IMR-90 (cell line): ENCODE measurements at regions not wholly inside any gene's neighbourhood (a gene's known extent, or its start where the extent isn't known, plus 50 kb on each side); places are given as distances from the start of the nearest gene placed in this dataset.

Experiments
- ATAC-seq: fragments of 200-7000 bp; cut with Tn5 transposase; 2 replicates; pipeline ENCODE4 v1.9.1; 2020; ENCODE audit warnings: low read depth, mild to moderate bottlenecking, moderate library complexity
- BruUV-seq: library from RNA; stranded (reverse); fragments of 400-500 nt; replicated peaks from 2 replicates; lab custom pipeline; 2021; lab: Mats Ljungman, UMichigan
- CTCF ChIA-PET: fragments of 300-600 bp; formaldehyde crosslinking; extraction: SDS; loops from one replicate; lab custom pipeline; 2021; ENCODE audit warnings: antibody characterized with exemption; lab: Yijun Ruan, JAX
- POLR2A ChIA-PET: fragments of 300-600 bp; sonication (Branson Sonifier 250); formaldehyde crosslinking; loops from one replicate; lab custom pipeline; 2022; ENCODE audit warnings: antibody characterized with exemption; ENCODE audit not compliant: unreplicated experiment; lab: Charles Lee
- DNase-seq: peaks from one replicate; pipeline ENCODE4 v3.0.0; 2013
- H2AFZ ChIP-seq: replicated peaks from 2 replicates; pipeline ENCODE3; 2013; ENCODE audit warnings: low read length, mild to moderate bottlenecking; ENCODE audit not compliant: poor library complexity
- H2AK5ac ChIP-seq: 2 replicates; pipeline ENCODE4 v1.6.1; 2013; ENCODE audit warnings: low read depth, low read length, inconsistent platforms
- H2AK9ac ChIP-seq: replicated peaks from 2 replicates; pipeline ENCODE3; 2013; ENCODE audit warnings: mild to moderate bottlenecking, low read depth, low read length, moderate library complexity; ENCODE audit not compliant: poor library complexity
- H2BK120ac ChIP-seq: 2 replicates; pipeline ENCODE4 v1.6.1; 2013; ENCODE audit warnings: low read depth, low read length, inconsistent platforms
- H2BK15ac ChIP-seq: 3 replicates; pipeline ENCODE4 v1.6.1; 2013; ENCODE audit warnings: low read depth, low read length, inconsistent platforms
- H2BK20ac ChIP-seq: 2 replicates; pipeline ENCODE4 v1.6.1; 2013; ENCODE audit warnings: low read depth, mild to moderate bottlenecking, inconsistent platforms, low read length, moderate library complexity
- H2BK5ac ChIP-seq: 2 replicates; pipeline ENCODE4 v1.6.1; 2013; ENCODE audit warnings: mild to moderate bottlenecking, low read depth, low read length, inconsistent platforms; ENCODE audit not compliant: poor library complexity, severe bottlenecking
- H3K14ac ChIP-seq: replicated peaks from 2 replicates; pipeline ENCODE4 v1.6.1; 2013; ENCODE audit warnings: low read depth, low read length, inconsistent platforms
- H3K18ac ChIP-seq: 2 replicates; pipeline ENCODE4 v1.6.1; 2013; ENCODE audit warnings: low read depth, low read length, control low read depth
- H3K23ac ChIP-seq: 2 replicates; pipeline ENCODE4 v1.6.1; 2013; ENCODE audit warnings: low read depth, low read length, inconsistent platforms
- H3K27ac ChIP-seq: 2 replicates; pipeline ENCODE4 v1.5.1; 2013; ENCODE audit warnings: mild to moderate bottlenecking, control low read depth, low read length; ENCODE audit not compliant: insufficient read depth
- H3K27me3 ChIP-seq: 2 replicates; pipeline ENCODE4 v1.6.1; 2013; ENCODE audit warnings: low read length; ENCODE audit not compliant: control insufficient read depth, insufficient read depth
- H3K36me3 ChIP-seq: 2 replicates; pipeline ENCODE4 v1.6.1; 2013; ENCODE audit warnings: low read length, mixed read lengths; ENCODE audit not compliant: control insufficient read depth, insufficient read depth
- H3K4ac ChIP-seq: 2 replicates; pipeline ENCODE4 v1.6.1; 2013; ENCODE audit warnings: low read depth, low read length, inconsistent platforms
- H3K4me1 ChIP-seq: 2 replicates; pipeline ENCODE4 v1.6.1; 2013; ENCODE audit warnings: low read length, mixed read lengths; ENCODE audit not compliant: control insufficient read depth, insufficient read depth
- H3K4me2 ChIP-seq: 2 replicates; pipeline ENCODE4 v1.6.1; 2013; ENCODE audit warnings: low read depth, mild to moderate bottlenecking, control low read depth, low read length, moderate library complexity
- H3K4me3 ChIP-seq: 2 replicates; pipeline ENCODE4 v1.5.1; 2013; ENCODE audit warnings: low read depth, mild to moderate bottlenecking, control low read depth, low read length, moderate library complexity; ENCODE audit not compliant: insufficient read depth
- H3K56ac ChIP-seq: 2 replicates; pipeline ENCODE4 v1.6.1; 2013; ENCODE audit warnings: low read length, inconsistent platforms; ENCODE audit not compliant: insufficient read depth; ENCODE audit errors: extremely low read depth
- H3K79me1 ChIP-seq, 2 experiments: 2 replicates each; pipeline ENCODE4 v1.6.1; 2013; ENCODE audit warnings: low read length in 2 of 2, inconsistent platforms in 1 of 2, low read depth in 1 of 2
- H3K9ac ChIP-seq: 2 replicates; pipeline ENCODE4 v1.6.1; 2013; ENCODE audit warnings: low read depth, low read length, control low read depth
- H3K9me1 ChIP-seq: 2 replicates; pipeline ENCODE4 v1.6.1; 2013; ENCODE audit warnings: low read length, inconsistent platforms; ENCODE audit not compliant: insufficient read depth
- H3K9me3 ChIP-seq: 2 replicates; pipeline ENCODE4 v1.6.1; 2013; ENCODE audit warnings: low read length; ENCODE audit not compliant: control insufficient read depth, insufficient read depth
- H4K20me1 ChIP-seq: 2 replicates; pipeline ENCODE4 v1.6.1; 2013; ENCODE audit warnings: low read length, inconsistent platforms; ENCODE audit not compliant: insufficient read depth
- H4K5ac ChIP-seq: 2 replicates; pipeline ENCODE4 v1.6.1; 2013; ENCODE audit warnings: mild to moderate bottlenecking, low read depth, low read length, control low read depth
- H4K8ac ChIP-seq, 2 experiments: 2 replicates each; pipeline ENCODE4 v1.6.1; 2013; ENCODE audit warnings: low read depth in 2 of 2, low read length in 2 of 2, control low read depth in 1 of 2, inconsistent platforms in 1 of 2
- H4K91ac ChIP-seq: 2 replicates; pipeline ENCODE4 v1.6.1; 2013; ENCODE audit warnings: low read depth, low read length, inconsistent platforms; ENCODE audit not compliant: insufficient read depth
- BHLHE40 ChIP-seq: fragments of 150-350 bp; IDR thresholded peaks from 2 replicates; pipeline ENCODE4 v1.6.1; 2016; ENCODE audit warnings: mild to moderate bottlenecking, low read depth, low read length
- CEBPB ChIP-seq: IDR thresholded peaks from 2 replicates; pipeline ENCODE4 v1.6.1; 2012; ENCODE audit warnings: low read depth, low read length, improper control_type of control experiment
- CHD1 ChIP-seq: IDR thresholded peaks from 2 replicates; pipeline ENCODE4 v1.6.1; 2012; ENCODE audit warnings: low read depth, low read length, improper control_type of control experiment
- FOS ChIP-seq: fragments of 150-350 bp; IDR thresholded peaks from 2 replicates; pipeline ENCODE4 v1.6.1; 2016; ENCODE audit warnings: low read depth, low read length
- MAFK ChIP-seq: IDR thresholded peaks from 2 replicates; pipeline ENCODE4 v1.6.1; 2012; ENCODE audit warnings: low read depth, low read length, improper control_type of control experiment
- MAZ ChIP-seq: IDR thresholded peaks from 2 replicates; pipeline ENCODE4 v1.6.1; 2012; ENCODE audit warnings: low read depth, mild to moderate bottlenecking, low read length, improper control_type of control experiment, moderate library complexity, borderline replicate concordance
- MXI1 ChIP-seq: IDR thresholded peaks from 2 replicates; pipeline ENCODE4 v1.6.1; 2012; ENCODE audit warnings: low read depth, mild to moderate bottlenecking, low read length, moderate library complexity, borderline replicate concordance
- NFE2L2 ChIP-seq: fragments of 150-350 bp; IDR thresholded peaks from 2 replicates; pipeline ENCODE4 v1.6.1; 2016; ENCODE audit warnings: low read depth, mild to moderate bottlenecking, low read length
- POLR2A ChIP-seq: IDR thresholded peaks from 2 replicates; pipeline ENCODE4 v1.6.1; 2012; ENCODE audit warnings: mild to moderate bottlenecking, low read depth, low read length
- RAD21 ChIP-seq: IDR thresholded peaks from 2 replicates; pipeline ENCODE4 v1.6.1; 2012; ENCODE audit warnings: low read length, improper control_type of control experiment
- RCOR1 ChIP-seq: IDR thresholded peaks from 2 replicates; pipeline ENCODE4 v1.6.1; 2012; ENCODE audit warnings: mild to moderate bottlenecking, low read length, improper control_type of control experiment; ENCODE audit not compliant: insufficient replicate concordance
- RFX5 ChIP-seq: IDR thresholded peaks from 2 replicates; pipeline ENCODE4 v1.8.0; 2012; ENCODE audit warnings: low read depth, mild to moderate bottlenecking, low read length, moderate library complexity
- WGBS, 2 experiments: methylation state at CpG; one replicate each; pipeline versions ENCODE4 v1.1.5 to v1.1.7; 2013; ENCODE audit warnings: missing lambda C conversion rate in 2 of 2; ENCODE audit not compliant: insufficient read length in 1 of 2; ENCODE audit errors: extremely low coverage in 2 of 2; 5-methylcytosine and 5-hydroxymethylcytosine counted together
- dilution Hi-C: fragments of 300-500 bp; cut with HindIII; formaldehyde crosslinking; loops from one replicate; pipeline ENCODE4 v1.14.3; 2018; ENCODE audit warnings: low sequenced_read_pairs; ENCODE audit not compliant: unreplicated experiment
- in situ Hi-C: fragments of 300-500 bp; cut with MboI; formaldehyde crosslinking; loops from 3 replicates; pipeline ENCODE4 v1.14.3; 2019; ENCODE audit warnings: low sequenced_read_pairs, inconsistent platforms, mixed read lengths
- intact Hi-C: fragments of 100-400 bp; cut with micrococcal nuclease; formaldehyde crosslinking; loops from 2 replicates; pipeline ENCODE4 v1.10.0; 2022
- TF ChIP-seq, protein P1 (sequence below): fragments of 150-350 bp; IDR thresholded peaks from 2 replicates; pipeline ENCODE4 v1.6.1; 2016; ENCODE audit warnings: low read depth, mild to moderate bottlenecking, low read length, moderate library complexity, borderline replicate concordance
- TF ChIP-seq, protein P2 (sequence below): fragments of 150-350 bp; IDR thresholded peaks from 2 replicates; pipeline ENCODE4 v1.6.1; 2017; ENCODE audit warnings: mild to moderate bottlenecking, antibody characterized with exemption, low read length, low read depth
- TF ChIP-seq, protein P3 (sequence below): conservative IDR thresholded peaks from 2 replicates; pipeline ENCODE4 v1.5.1; 2012; ENCODE audit warnings: mild to moderate bottlenecking, low read depth, low read length, improper control_type of control experiment

DNA sequence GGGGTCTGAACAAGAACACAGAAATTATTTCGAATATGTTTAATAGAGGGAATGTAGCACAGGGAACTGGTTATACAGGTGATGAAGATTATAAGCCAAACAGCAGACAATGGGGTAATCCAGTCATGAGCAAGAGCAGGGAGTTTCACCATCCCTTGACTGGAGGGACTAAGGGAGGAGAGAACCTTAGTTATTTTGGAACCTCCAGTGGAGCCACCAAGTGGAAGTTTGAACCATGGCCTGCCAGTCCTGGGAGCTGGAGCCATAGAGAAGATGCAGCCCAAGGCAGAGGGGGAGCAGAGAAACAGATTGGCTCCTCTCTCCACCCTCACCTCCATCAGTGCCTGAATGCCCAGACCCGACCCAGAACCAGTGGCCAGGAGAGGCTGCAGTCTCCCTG, 264.6 kb upstream of the RASGEF1B start:
- no peaks in the 10 kb centered on the region for H3K79me1 ChIP-seq
- intact Hi-C loops: no loop called here
- no peak overlapping the region for H3K9ac ChIP-seq
- H2BK5ac ChIP-seq: no peak overlapping the region
- H4K20me1 ChIP-seq: no peaks in the 10 kb centered on the region
- H2BK20ac ChIP-seq: no peak overlapping the region
- H3K27ac ChIP-seq: no peak overlapping the region
- DNase-seq: no peak
- no peaks in the 10 kb centered on the region for H3K27me3 ChIP-seq
- CTCF ChIA-PET: no interaction called here
- no peaks in the 10 kb centered on the region for H3K36me3 ChIP-seq
- H2BK120ac ChIP-seq: no peak overlapping the region
- no peaks in the 10 kb centered on the region for H3K9me3 ChIP-seq
- peak overlapping the region; percentile 47 for H2AK9ac ChIP-seq
- no peak overlapping the region for H2AFZ ChIP-seq
- no peak overlapping the region for H2AK5ac ChIP-seq
- H4K91ac ChIP-seq: no peak overlapping the region
- no peak overlapping the region for H4K5ac ChIP-seq
- WGBS, 2 experiments: no CpG with 5 or more reads among the region's 2 CpGs
- no peak overlapping the region for H3K4ac ChIP-seq
- no peak overlapping the region for H4K8ac ChIP-seq
- BruUV-seq: no TSS peak
- POLR2A ChIA-PET: no interaction called here
- H3K4me1 ChIP-seq: no peaks in the 10 kb centered on the region
- in situ Hi-C loops: no loop called here
- no peak overlapping the region for H3K14ac ChIP-seq
- H3K56ac ChIP-seq: no peak overlapping the region
- no peak overlapping the region for H3K4me3 ChIP-seq
- H3K9me1 ChIP-seq: no peaks in the 10 kb centered on the region
- dilution Hi-C loops: no loop called here
- H3K23ac ChIP-seq: no peak overlapping the region
- H3K4me2 ChIP-seq: no peak overlapping the region
- no peak overlapping the region for H2BK15ac ChIP-seq
- TF ChIP-seq, protein P1, sequence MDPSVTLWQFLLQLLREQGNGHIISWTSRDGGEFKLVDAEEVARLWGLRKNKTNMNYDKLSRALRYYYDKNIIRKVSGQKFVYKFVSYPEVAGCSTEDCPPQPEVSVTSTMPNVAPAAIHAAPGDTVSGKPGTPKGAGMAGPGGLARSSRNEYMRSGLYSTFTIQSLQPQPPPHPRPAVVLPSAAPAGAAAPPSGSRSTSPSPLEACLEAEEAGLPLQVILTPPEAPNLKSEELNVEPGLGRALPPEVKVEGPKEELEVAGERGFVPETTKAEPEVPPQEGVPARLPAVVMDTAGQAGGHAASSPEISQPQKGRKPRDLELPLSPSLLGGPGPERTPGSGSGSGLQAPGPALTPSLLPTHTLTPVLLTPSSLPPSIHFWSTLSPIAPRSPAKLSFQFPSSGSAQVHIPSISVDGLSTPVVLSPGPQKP: no peak
- TF ChIP-seq RCOR1 (no peak), BHLHE40 (no peak), FOS (no peak), RFX5 (no peak), POLR2A (no peak), NFE2L2 (no peak), CHD1 (no peak), MAFK (no peak), RAD21 (no peak), CEBPB (no peak), MXI1 (no peak), MAZ (no peak)
- TF ChIP-seq, protein P2, sequence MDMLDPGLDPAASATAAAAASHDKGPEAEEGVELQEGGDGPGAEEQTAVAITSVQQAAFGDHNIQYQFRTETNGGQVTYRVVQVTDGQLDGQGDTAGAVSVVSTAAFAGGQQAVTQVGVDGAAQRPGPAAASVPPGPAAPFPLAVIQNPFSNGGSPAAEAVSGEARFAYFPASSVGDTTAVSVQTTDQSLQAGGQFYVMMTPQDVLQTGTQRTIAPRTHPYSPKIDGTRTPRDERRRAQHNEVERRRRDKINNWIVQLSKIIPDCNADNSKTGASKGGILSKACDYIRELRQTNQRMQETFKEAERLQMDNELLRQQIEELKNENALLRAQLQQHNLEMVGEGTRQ: no peak
- TF ChIP-seq, protein P3, sequence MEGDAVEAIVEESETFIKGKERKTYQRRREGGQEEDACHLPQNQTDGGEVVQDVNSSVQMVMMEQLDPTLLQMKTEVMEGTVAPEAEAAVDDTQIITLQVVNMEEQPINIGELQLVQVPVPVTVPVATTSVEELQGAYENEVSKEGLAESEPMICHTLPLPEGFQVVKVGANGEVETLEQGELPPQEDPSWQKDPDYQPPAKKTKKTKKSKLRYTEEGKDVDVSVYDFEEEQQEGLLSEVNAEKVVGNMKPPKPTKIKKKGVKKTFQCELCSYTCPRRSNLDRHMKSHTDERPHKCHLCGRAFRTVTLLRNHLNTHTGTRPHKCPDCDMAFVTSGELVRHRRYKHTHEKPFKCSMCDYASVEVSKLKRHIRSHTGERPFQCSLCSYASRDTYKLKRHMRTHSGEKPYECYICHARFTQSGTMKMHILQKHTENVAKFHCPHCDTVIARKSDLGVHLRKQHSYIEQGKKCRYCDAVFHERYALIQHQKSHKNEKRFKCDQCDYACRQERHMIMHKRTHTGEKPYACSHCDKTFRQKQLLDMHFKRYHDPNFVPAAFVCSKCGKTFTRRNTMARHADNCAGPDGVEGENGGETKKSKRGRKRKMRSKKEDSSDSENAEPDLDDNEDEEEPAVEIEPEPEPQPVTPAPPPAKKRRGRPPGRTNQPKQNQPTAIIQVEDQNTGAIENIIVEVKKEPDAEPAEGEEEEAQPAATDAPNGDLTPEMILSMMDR: no peak
- no peak overlapping the region for H3K18ac ChIP-seq
- no peak for ATAC-seq
